CD4-positive, alpha-beta T cell treated with Interleukin-21 for 1 hour (primary cell): ENCODE measurements at regions not wholly inside any gene's neighbourhood (a gene's known extent, or its start where the extent isn't known, plus 50 kb on each side); places are given as distances from the start of the nearest gene placed in this dataset.

Experiments used
- DNase-seq: peaks from one replicate; pipeline ENCODE4 v3.0.0-alpha.2; 2020

- DNase-seq, result no peak
Measured at GRCh38 chrX:16222151-16222550, 54.9 kb downstream of the MAGEB17 start.

DNA sequence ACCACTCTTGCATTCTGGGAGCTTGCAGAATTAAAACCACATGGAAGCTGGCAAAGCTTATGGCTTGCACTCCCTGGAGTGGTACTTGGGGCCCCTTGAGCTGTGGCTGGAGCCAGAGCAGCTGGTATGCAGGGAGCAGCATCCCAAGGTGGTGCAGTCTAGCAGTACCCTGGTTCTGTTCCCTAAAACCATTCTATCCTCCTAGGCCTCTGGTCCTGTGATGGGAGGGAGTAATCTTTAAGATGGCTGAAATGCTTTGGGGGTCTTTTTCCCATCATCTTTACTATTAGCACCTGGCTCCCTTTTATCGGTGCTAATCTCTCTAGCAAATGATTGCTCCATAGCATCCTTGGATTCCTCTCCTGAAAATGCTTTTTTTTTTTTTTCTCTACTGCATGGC is 56.1 kb downstream of the MAGEB17 start:
- DNase-seq, result no peak

GRCh38 chrX:16239211-16239610 is 71.9 kb downstream of the MAGEB17 start:
- no peak for DNase-seq

DNA sequence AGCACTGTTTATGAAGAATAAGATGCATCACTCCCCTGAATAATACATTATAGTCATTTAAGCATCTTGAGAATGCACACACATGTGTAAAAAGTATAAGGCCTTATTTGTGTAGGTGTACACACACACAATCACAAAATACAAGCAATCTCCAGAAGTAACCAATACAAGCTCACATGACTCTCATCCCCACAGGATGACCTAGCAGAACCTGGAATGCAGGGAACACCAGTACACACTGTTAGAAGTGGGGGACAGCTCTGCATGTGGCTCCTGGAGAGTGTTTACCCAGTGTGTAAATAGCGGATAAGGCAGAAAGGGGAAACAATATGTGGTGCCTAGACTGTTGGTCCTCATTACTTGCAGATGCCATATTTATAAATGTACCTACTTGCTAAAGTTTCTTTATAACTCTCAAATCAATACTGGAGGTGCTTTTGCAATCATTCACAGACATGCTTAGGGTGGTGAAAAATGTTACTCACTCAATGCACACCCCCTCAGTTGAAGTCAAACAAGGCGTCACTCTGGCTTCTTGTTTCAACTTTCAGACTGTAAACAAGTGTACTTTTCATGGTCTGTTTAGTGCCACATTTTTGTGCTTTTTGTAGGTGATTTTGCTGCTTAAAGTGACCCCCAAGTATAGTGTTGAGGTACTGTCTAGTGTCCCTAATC is 73.1 kb downstream of the MAGEB17 start:
- no peak for DNase-seq

DNA sequence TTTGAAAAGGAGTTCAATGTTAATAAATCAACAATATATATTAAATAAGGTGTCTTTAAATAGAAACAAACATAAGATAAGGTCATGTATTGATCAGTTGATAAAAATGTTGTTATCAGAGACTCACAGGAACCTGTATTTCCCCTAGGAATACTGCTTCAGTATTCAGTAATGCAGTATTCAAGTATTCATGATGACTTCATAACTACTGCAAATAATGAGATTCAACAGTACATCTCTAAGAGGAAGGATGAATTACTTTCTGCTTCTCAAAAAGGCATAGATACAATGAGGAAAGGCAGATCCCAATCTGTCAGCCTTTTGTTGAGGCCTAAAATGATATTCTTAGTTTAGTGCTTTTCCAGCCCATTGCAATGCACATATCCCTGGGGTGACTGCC is 73.7 kb downstream of the MAGEB17 start:
- no peak for DNase-seq

DNA sequence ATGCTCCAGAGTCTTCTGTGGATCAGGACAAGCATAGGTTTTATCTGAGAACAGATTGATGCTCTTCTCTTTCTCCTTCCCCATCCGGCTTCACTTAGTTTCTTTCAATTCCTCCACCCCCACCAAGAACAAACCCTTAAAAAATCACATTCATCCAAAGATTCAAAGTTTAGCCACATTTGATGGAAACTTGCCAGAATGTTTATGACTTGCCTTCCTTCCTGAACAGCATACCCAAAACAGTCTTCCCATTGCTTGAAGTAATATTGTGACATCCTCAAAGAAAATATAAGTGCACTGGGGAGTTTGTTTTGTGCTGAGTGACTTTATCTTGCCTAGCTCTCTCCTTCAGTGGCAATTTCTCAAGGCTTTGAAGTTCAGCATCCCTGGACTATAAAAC is 83.0 kb downstream of the MAGEB17 start:
- DNase-seq, result no peak

DNA sequence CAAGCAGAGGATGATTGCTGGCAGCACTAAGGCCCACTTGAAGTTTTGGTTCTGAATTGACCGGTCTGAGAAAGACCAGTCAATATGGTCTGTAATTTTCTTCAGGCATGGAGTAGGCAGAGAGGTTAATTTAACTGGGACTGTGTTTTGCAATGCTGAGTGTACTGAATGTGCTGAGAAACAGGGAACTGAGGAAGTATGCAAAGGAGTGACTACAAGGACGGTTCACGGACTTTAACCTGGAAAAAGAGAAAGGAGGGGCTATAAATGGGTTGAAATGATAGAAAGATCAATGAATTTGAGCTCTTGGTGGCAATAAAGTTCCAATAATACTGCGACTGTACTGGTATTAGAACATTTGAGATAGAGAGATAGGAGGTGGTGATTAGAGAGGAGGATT is 84.5 kb downstream of the MAGEB17 start:
- no peak for DNase-seq

DNA sequence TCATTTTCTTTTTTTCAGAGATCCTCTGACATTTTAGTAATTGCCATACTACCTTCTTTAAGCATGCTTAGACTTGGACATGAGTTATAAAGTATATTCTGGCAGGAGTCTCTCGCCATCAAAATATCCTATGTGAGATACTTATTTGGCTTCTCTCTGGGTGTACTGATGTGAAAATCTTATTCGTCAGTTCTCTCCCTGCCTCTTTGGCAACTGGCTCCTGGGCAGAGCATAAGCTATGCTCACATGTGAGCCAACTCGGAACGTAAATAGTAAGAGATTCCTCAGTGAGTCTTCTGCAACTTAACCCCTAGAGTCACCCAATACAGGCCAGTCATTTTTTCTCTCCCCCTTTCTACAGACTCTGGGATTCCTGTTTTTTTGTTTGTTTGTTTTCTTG is 91.6 kb downstream of the MAGEB17 start:
- no peak for DNase-seq

DNA sequence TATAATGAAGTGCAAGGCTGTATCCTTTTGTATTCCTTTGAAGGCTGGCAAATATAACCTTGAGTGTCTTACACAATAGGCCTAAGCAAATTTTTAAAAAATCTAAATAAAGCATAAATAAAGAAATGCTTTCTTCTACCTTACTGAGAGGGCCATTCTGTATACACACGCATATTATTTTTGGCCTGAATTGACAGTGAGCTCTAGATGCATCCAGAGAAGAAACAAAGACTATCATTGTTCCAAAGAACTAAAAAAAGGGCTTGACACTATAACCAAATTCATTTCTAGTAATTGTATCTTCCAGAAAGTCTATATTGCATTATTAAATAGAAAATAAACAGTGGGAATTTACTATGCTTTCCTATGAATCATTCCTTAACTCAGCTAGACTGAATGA is 100.2 kb downstream of the MAGEB17 start:
- DNase-seq, result no peak

DNA sequence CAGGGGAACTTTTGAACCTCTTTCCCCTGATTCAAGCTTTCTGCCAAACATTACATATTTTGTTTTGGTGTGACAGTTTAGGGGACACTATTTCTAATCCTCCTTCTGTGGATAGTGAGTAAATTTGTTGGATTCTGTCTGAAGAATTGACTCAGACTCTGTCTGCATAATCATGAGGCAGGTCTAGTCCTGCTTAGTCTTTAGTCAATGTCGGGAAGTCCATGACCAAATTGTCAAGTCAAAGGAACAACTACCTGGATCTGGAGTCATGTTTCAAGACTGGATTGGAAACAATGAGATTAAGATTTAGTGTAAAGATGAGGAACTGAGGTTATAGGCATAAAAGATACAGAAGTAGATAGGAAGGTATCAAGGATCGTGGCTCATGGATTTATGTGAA is 100.9 kb downstream of the MAGEB17 start:
- DNase-seq, result no peak

- DNase-seq, result no peak
Measured at GRCh38 chrX:16278927-16279326, 111.6 kb downstream of the MAGEB17 start.

GRCh38 chrX:16282209-16282608 is 114.9 kb downstream of the MAGEB17 start:
- DNase-seq, result no peak

- no peak for DNase-seq
Measured at GRCh38 chrX:16284842-16285241, 117.6 kb downstream of the MAGEB17 start.

DNA sequence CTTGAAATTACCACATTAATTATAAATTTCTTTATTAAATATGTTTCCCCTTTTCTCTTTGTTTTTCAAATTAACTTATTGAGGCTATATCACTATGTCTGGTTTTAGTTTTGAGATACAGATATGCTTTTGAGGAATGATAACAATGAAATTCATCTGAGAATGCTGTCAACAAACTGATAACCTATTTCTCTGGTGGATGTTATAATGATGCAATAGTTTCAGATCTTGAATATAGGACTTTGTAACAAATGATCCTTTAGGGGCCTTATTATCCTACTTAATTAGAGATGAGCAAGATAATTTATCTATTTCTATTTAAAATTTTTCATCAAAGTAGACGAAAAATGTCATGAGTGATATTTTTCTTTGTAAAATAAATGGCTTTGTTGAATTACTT is 123.7 kb downstream of the MAGEB17 start:
- no peak for DNase-seq

GRCh38 chrX:16300831-16301230 is 133.6 kb downstream of the MAGEB17 start:
- DNase-seq, result no peak

DNA sequence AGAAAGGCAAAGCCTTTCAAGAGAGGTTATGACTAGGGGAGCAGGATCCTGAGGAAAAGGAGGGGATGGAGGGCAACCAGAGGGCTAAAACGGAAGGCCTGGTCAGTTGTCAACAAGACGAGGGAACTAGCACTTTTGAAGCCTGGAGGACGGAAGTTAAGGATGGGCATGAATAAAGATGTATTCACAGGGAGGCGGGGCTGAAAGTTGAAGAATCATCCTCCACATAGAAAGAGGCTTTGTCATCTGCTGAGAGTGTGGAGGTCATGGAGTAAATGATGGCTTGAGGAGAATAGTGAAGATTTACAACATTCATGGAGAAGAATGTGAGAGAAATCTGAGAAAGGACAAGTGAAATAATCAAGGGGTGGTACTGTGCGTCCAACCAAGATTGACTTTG is 137.5 kb downstream of the MAGEB17 start:
- DNase-seq, result no peak

GRCh38 chrX:16305187-16305586 is 137.9 kb downstream of the MAGEB17 start:
- no peak for DNase-seq

DNA sequence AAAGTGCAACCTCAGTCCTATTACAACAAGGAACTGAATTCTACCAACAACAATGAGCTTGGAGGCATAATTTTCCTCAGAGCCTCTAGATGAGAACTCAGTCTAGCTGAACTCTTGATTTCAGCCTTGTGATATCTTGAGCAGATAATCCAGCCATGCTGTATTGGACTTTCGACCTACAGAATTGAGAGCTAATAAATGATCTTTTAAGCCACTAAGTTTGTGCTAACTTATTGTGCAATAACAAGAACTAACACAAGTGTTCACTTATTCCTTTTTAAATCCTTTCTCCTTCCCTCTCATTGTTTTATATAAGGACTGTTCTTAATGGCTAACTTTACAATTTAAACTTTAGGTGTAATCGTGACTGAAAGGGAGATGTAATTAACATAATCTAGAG is 140.7 kb downstream of the MAGEB17 start:
- no peak for DNase-seq

DNA sequence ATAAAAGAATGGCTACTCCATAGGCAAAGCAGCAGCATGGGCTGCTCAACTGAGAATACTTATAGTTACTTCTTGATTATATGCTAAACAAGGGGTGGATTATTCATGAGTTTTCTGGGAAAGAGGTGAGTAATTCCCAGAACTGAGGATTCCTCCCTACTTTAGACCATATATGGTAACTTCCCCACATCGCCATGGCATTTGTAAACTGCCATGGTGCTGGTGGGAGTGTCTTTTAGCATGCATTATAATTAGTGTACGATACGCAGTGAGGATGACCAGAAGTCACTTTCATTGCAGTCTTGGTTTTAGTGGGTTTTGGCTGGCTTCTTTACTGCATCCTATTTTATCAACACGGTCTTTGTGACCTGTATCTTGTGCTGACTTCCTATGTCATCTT is 141.5 kb downstream of the MAGEB17 start:
- no peak for DNase-seq

DNA sequence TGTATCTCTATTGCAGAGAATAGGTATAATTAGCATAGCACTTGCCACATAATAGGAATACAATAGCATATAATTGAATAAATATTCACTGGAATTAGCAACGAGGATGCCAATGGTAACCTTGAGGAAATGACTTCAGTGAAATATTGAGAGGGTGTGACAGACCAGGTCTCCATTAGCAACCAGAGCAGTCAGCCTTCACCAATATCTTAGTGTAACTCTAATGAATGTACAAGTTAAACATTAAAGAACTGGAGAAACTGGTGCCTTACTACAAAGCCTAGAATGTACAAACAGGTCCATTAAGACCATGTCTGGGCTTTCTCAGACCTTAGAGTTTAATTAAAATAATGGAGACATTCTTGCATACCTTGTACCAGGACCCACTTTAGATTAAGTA is 143.0 kb downstream of the MAGEB17 start:
- no peak for DNase-seq

DNA sequence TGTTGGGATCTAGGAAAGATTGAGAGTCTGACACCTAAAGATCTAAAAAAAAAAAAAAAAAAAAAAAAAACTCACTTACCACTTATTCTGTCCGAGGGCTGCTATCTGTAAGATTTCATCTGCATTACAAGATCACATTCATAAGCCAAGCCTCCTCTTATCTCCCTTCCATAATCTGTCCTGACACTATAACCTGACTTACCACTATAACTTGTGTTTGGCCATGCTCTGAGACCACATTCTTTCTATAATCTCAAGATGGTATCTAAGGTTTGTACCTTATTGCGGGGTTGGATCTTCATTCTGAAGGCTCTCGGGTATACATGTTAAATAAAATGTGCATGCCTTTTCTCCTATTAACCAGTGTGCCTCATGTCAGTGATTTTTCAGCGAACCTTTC is 144.4 kb downstream of the MAGEB17 start:
- no peak for DNase-seq

DNA sequence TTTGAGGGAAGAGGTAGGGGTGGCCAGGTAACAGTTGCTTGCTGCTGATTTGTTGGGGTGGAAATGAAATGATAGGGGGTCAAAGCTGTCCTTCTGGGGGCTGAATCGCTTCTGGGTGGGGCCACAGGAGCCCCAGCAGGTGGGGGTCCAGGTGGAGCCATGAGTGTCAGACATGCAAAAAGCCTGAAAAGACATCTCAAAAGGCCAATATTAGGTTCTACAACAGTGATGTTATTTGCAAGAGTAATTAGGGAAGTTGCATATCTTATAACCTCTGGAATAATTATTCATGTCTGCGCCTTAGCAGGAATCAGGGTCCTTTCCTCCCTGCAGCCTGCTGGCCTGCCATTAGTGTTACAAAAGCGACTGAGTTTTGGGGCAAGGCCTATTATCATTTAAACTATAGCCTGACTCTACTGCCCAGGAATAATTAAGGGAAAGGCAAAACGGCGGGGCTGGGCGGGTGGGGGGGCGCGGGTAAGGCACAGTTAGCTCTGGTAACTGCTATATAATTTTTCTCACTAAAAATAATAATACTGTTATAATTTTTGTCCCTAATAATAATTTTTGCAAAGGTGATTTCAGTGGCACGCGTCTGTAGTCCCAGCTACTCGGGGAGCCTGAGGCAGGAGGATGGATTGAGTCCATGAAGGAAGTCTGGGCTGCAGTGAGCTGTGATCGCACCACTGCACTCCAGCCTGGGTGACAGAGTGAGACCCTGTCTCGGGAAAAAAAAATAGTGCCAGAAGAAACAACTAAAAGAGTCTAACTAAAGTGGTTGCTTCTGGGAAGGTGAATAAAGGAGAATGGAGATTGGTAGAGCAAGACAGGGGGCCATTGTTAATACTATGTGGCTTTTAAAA is 145.7 kb downstream of the MAGEB17 start:
- DNase-seq, result no peak

DNA sequence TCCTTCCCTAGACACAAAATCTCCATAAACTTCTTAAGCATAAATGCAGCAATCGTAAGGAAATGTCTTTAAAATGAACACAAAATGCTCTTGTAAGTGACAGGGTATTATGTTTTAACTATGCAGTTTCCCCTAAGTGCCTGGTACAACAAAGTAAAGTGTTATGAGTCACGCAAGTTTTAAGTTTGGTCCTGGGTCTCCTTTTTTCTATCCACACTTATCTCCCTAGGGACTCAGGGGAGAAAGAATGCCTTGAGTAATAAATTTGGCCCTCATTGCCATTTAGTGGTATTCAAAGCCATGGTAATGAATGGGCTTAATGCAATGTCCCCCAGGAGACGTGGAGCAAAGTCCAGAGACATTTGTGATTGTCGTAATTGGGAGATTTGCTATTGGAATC is 149.1 kb downstream of the MAGEB17 start:
- no peak for DNase-seq

DNA sequence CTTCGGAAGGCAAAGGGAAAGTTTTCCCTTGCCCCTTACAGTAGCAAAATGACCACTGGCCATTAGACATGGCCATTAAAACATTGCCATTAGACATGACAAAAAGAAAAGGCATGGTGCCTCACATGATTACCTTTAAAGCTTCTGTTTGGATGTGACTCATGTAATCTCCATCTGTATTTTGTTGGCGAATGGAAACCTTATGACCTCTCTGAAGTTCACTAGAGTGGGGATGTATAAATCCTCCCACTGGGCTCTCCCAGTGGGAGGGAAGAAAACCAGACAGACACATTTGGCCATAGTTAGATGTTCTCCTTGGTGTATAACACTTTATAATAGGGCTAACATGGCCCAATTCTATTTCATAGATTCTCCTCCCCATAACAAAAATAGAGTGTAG is 152.6 kb downstream of the MAGEB17 start:
- no peak for DNase-seq
